ENCODE measurements at regions not wholly inside any gene's neighbourhood (a gene's known extent, or its start where the extent isn't known, plus 50 kb on each side); places are given as distances from the start of the nearest gene placed in this dataset.
A peak's percentile ranks its signal among the peaks of the same experiment; 100 is the strongest.

GRCh38 chr4:111837761-111838160 is 307.5 kb upstream of the FAM241A start:
- Mint-ChIP-seq H3K27ac (ENCODE audit: unreplicated experiment) (no peak overlapping the region), H3K4me1 (ENCODE audit: low read depth) (no peaks in the 10 kb centered on the region)

GRCh38 chr4:111838406-111838930 is 306.8 kb upstream of the FAM241A start:
- no peaks in the 10 kb centered on the region for H3K9me3 Mint-ChIP-seq (ENCODE audit: low read depth)
- DNase-seq (ENCODE audit: low spot score), result no peak
- H3K36me3 Mint-ChIP-seq (ENCODE audit: low read depth), result no peaks in the 10 kb centered on the region
- H3K27me3 Mint-ChIP-seq (ENCODE audit: low read depth), result peaks cover 11% of the 10 kb centered on the region
- no peak for TF ChIP-seq CTCF (IDR thresholded peaks at IDR 0.05)
- no peak overlapping the region for H3K4me3 Mint-ChIP-seq (ENCODE audit: unreplicated experiment)
- H3K27ac Mint-ChIP-seq (ENCODE audit: unreplicated experiment), result no peak overlapping the region
- no peaks in the 10 kb centered on the region for H3K4me1 Mint-ChIP-seq (ENCODE audit: low read depth)

More at GRCh38 chr4:111837761-111838160, 307.5 kb upstream of the FAM241A start:
- Mint-ChIP-seq H3K9me3 (ENCODE audit: low read depth) (no peaks in the 10 kb centered on the region), H3K36me3 (ENCODE audit: low read depth) (no peaks in the 10 kb centered on the region), H3K4me3 (ENCODE audit: unreplicated experiment) (no peak overlapping the region), H3K27me3 (ENCODE audit: low read depth) (peaks cover 11% of the 10 kb centered on the region)
- TF ChIP-seq CTCF (IDR thresholded peaks at IDR 0.05), result no peak
- no peak for DNase-seq (ENCODE audit: low spot score)

- H3K36me3 Mint-ChIP-seq (ENCODE audit: low read depth), result no peaks in the 10 kb centered on the region
- no peaks in the 10 kb centered on the region for H3K9me3 Mint-ChIP-seq (ENCODE audit: low read depth)
- H3K27me3 Mint-ChIP-seq (ENCODE audit: low read depth), result peaks cover 9% of the 10 kb centered on the region
- no peak overlapping the region for H3K4me3 Mint-ChIP-seq (ENCODE audit: unreplicated experiment)
- no peak overlapping the region for H3K27ac Mint-ChIP-seq (ENCODE audit: unreplicated experiment)
- no peak for TF ChIP-seq CTCF (IDR thresholded peaks at IDR 0.05)
- H3K4me1 Mint-ChIP-seq (ENCODE audit: low read depth), result no peaks in the 10 kb centered on the region
- DNase-seq (ENCODE audit: low spot score), result no peak
Measured at GRCh38 chr4:111839141-111839540, 306.1 kb upstream of the FAM241A start.

- H3K4me3 Mint-ChIP-seq (ENCODE audit: unreplicated experiment), result no peak overlapping the region
- TF ChIP-seq CTCF (IDR thresholded peaks at IDR 0.05), result no peak
- H3K27me3 Mint-ChIP-seq (ENCODE audit: low read depth), result peaks cover 5% of the 10 kb centered on the region
Measured at GRCh38 chr4:111842336-111842735, 302.9 kb upstream of the FAM241A start.

GRCh38 chr4:111847296-111848008 is 297.8 kb upstream of the FAM241A start:
- no peak for DNase-seq (ENCODE audit: low spot score)
- no peaks in the 10 kb centered on the region for H3K9me3 Mint-ChIP-seq (ENCODE audit: low read depth)
- H3K27me3 Mint-ChIP-seq (ENCODE audit: low read depth), result peaks cover 8% of the 10 kb centered on the region
- TF ChIP-seq CTCF (IDR thresholded peaks at IDR 0.05), result peak; percentile 55
- H3K27ac Mint-ChIP-seq (ENCODE audit: unreplicated experiment), result no peak overlapping the region
- H3K4me3 Mint-ChIP-seq (ENCODE audit: unreplicated experiment), result no peak overlapping the region
- no peaks in the 10 kb centered on the region for H3K36me3 Mint-ChIP-seq (ENCODE audit: low read depth)
- no peaks in the 10 kb centered on the region for H3K4me1 Mint-ChIP-seq (ENCODE audit: low read depth)

More at GRCh38 chr4:111842336-111842735, 302.9 kb upstream of the FAM241A start:
- Mint-ChIP-seq H3K4me1 (ENCODE audit: low read depth) (no peaks in the 10 kb centered on the region), H3K9me3 (ENCODE audit: low read depth) (no peaks in the 10 kb centered on the region), H3K27ac (ENCODE audit: unreplicated experiment) (no peak overlapping the region), H3K36me3 (ENCODE audit: low read depth) (no peaks in the 10 kb centered on the region)
- DNase-seq (ENCODE audit: low spot score), result no peak
